Activated CD8-positive, alpha-beta memory T cell treated with anti-CD3 and anti-CD28 coated beads, Interleukin-2, amount 50 U/mL, for 24 hours (primary cell): ENCODE measurements at regions not wholly inside any gene's neighbourhood (a gene's known extent, or its start where the extent isn't known, plus 50 kb on each side); places are given as distances from the start of the nearest gene placed in this dataset.

ENCODE experiments used
- DNase-seq: peaks from one replicate; pipeline ENCODE4 v3.0.0-alpha.2; 2020; ENCODE audit errors: extremely low read depth

GRCh38 chr15:70264738-70265465 lies 167.2 kb upstream of the TLE3 start:
- no peak for DNase-seq

GRCh38 chr15:70264014-70264582 lies 166.4 kb upstream of the TLE3 start:
- no peak for DNase-seq

GRCh38 chr15:70262591-70263274 lies 165.0 kb upstream of the TLE3 start:
- no peak for DNase-seq

GRCh38 chr15:70262171-70262570 lies 164.5 kb upstream of the TLE3 start:
- no peak for DNase-seq

- DNase-seq = no peak
These were observed 163.4 kb upstream of the TLE3 start for GRCh38 chr15:70261083-70261482.

DNA sequence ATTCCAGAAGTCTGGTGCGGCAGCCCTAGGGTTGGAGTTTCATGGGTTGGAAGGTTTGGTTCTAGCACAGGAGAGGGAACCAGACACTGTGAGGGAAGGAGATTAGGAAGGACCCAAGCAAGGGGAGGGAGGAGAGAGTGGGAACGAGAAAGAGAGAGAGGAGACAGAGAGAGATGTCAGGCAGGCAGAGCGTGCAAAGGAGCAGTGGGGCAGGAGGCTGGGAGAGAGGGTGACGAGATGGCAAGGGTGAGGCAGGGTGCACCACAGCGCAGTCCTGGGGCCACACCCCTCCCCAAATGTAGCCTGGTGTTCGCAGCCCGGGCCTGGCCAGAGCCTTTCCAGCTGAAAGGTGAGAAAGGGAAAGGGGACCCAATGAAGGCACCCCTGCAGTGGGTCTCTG lies 162.9 kb upstream of the TLE3 start:
- no peak for DNase-seq

GRCh38 chr15:70259640-70260508 lies 162.2 kb upstream of the TLE3 start:
- no peak for DNase-seq

GRCh38 chr15:70259028-70259424 lies 161.3 kb upstream of the TLE3 start:
- DNase-seq = no peak

- DNase-seq = peak; percentile 53
These were observed 160.8 kb upstream of the TLE3 start for GRCh38 chr15:70258369-70259027.

DNA sequence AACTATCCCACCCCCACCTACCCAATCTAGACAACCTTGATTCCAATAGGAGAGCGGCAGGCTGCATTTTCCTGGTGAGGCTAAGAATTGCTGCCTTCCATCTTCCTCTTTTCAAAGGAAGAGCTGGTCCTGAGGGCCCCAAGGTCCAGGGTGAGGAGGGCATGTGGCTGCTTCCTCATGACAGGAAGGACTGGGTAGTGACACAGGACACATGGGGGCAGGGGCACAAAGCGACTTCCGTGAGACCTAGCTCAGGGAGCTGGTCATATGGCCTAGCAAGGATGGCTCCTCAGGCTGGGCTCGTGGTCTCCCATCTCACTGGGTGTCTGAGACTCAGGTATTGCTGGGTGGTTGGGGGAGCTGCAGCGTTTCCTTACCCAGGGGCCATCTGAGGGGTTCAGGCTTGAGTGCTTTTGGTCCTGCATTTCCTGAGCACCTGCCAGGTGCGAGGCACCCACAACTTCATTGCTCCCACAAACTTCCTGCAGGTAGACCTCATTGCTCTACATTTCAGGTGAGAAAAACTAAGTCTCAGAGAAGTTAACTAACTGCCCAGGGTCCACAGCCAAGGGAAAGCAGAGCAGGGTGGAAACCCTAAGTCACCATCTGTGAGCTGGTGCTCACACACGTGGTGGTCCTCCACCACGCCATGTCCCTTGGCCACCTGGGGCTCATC lies 160.0 kb upstream of the TLE3 start:
- DNase-seq = no peak

DNA sequence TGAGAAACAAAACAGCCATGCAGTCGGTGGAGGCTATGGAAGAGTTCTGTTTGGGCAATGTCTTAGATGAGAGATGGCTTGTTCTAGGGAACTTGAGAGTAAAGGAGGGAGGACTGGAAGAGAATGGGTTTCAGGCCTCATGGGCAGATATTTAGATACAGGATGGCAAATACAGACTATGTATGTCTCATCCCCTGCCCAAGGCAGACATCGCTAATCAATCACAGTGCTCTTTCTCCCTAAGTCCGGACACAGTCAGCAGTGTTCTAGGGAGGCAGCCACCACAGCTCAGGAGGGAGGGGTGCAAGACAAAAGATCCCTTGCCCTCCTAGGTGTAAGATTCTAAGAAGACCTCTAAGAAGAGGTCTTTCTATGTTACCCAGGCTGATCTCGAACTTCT lies 159.3 kb upstream of the TLE3 start:
- no peak for DNase-seq

- no peak for DNase-seq
These were observed 156.7 kb upstream of the TLE3 start for GRCh38 chr15:70254311-70254869.

- DNase-seq = no peak
These were observed 155.9 kb upstream of the TLE3 start for GRCh38 chr15:70253461-70254156.

DNA sequence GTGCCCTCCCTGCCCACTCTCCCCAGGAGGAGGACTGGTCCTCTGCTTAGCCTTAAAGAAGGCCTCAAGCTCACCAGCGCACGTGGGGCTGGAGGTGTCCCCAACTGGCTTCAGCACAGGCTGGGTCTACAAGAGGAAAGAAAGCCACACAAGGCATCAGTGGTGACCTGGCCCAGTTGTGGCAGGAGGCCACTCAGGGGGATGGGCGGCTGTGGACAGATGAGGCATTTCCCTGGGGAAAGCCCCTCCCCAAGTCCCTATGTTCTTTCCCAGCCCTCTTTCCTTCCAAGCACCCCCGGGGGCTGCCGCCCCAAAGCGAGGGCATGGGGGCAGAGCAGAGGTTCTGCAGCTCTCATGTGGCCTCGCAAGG lies 155.2 kb upstream of the TLE3 start:
- DNase-seq = no peak

DNA sequence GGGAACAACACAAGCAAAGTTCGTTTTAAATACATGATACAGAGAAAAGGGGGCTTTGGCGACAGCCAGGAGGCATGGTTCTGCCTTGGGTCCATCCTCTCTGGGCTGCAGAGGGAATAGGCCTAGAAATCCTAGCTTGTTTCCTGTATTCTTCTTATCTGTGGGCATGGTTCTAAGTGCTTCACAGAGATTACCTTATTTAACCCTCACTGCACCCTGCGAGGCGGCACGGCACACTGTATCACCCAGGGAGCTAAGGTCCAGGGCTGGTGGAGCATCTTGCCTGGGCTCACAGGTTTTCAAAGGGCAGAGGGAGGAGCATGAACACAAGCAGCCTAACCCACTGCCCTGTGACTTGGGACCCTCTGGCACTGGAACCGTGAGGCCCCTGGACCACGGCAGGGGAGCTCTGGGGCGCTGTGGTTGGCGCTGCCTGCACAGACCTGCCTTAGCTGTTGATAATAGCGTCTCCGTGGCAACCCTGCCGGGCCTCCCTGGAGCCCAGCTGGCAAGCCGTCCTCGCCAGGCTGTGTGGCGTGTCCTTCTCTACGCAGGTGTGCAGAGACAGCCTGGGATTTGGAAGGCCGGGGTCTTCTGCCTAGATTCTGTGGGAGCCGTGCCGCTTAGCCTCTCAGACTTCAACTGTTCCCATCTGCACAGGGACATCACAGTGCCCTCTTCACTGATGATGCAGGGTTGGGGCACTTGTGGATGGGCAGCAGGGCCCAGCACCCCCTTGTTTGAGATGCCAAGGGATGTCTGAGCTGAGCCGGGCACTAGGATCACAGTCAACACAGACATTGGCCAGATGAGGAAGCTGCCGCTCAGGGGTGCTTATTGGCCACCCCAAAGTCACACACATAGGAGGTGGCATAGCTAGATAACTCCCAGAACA lies 154.6 kb upstream of the TLE3 start:
- DNase-seq = no peak

GRCh38 chr15:70251246-70251990 lies 153.7 kb upstream of the TLE3 start:
- no peak for DNase-seq

- DNase-seq = no peak
These were observed 152.8 kb upstream of the TLE3 start for GRCh38 chr15:70250208-70251201.
